GM23338 (cell line): ENCODE measurements at regions not wholly inside any gene's neighbourhood (a gene's known extent, or its start where the extent isn't known, plus 50 kb on each side); places are given as distances from the start of the nearest gene placed in this dataset.

Source experiments
- ATAC-seq: fragments of 200-7000 bp; cut with Tn5 transposase; 3 replicates; pipeline ENCODE4 v1.9.1; 2020
- DNase-seq: peaks from one replicate; pipeline ENCODE4 v3.0.0-alpha.2; 2015; ENCODE audit warnings: low spot score
- H2AFZ ChIP-seq: fragments of 200-600 bp; sonication (generic); 2 replicates; pipeline ENCODE4 v1.8.0; 2016; ENCODE audit warnings: antibody characterized with exemption, mild to moderate bottlenecking, moderate library complexity
- H3F3A ChIP-seq: fragments of 200-600 bp; sonication (generic); replicated peaks from 2 replicates; pipeline ENCODE4 v1.8.0; 2017; ENCODE audit warnings: antibody characterized with exemption, mixed run types, low read depth
- H3K27ac ChIP-seq: fragments of 200-600 bp; sonication (generic); 2 replicates; pipeline ENCODE4 v1.6.1; 2016; ENCODE audit warnings: low read depth
- H3K27me3 ChIP-seq: fragments of 200-600 bp; sonication (generic); 2 replicates; pipeline ENCODE4 v1.8.0; 2016; ENCODE audit warnings: mild to moderate bottlenecking, mixed run types, moderate library complexity; ENCODE audit not compliant: insufficient read depth
- H3K36me3 ChIP-seq: fragments of 200-600 bp; sonication (generic); 2 replicates; pipeline ENCODE4 v1.8.0; 2016; ENCODE audit warnings: mild to moderate bottlenecking; ENCODE audit not compliant: insufficient read depth
- H3K4me1 ChIP-seq: fragments of 200-600 bp; sonication (generic); 2 replicates; pipeline ENCODE4 v1.8.0; 2016; ENCODE audit warnings: mild to moderate bottlenecking, moderate library complexity; ENCODE audit not compliant: insufficient read depth
- H3K4me2 ChIP-seq: fragments of 200-600 bp; sonication (generic); 2 replicates; pipeline ENCODE4 v1.7.1; 2017; ENCODE audit warnings: mixed run types
- H3K4me3 ChIP-seq: fragments of 200-600 bp; sonication (generic); 2 replicates; pipeline ENCODE4 v1.6.1; 2016; ENCODE audit warnings: mixed run types
- H3K79me2 ChIP-seq: fragments of 200-600 bp; sonication (generic); replicated peaks from 2 replicates; pipeline ENCODE4 v1.8.0; 2017; ENCODE audit warnings: mild to moderate bottlenecking; ENCODE audit not compliant: insufficient read depth
- H3K9me2 ChIP-seq: fragments of 200-600 bp; sonication (generic); 2 replicates; pipeline ENCODE4 v1.8.0; 2017; ENCODE audit not compliant: insufficient read depth
- H4K20me1 ChIP-seq: fragments of 200-600 bp; sonication (generic); replicated peaks from 2 replicates; pipeline ENCODE4 v1.8.0; 2017; ENCODE audit warnings: mild to moderate bottlenecking; ENCODE audit not compliant: insufficient read depth
- H3K27ac Mint-ChIP-seq: 2 replicates; pipeline ENCODE4 v1.8.0; 2020; ENCODE audit warnings: inconsistent platforms, mild to moderate bottlenecking, moderate library complexity, mixed read lengths
- H3K27me3 Mint-ChIP-seq: 3 replicates; pipeline ENCODE4 v1.8.0; 2022; ENCODE audit warnings: low read depth, mild to moderate bottlenecking, moderate library complexity, mixed read lengths, inconsistent platforms; ENCODE audit not compliant: insufficient read depth, poor library complexity
- H3K36me3 Mint-ChIP-seq: 3 replicates; pipeline ENCODE4 v1.8.0; 2021; ENCODE audit warnings: low read depth, mild to moderate bottlenecking, inconsistent platforms, moderate library complexity, mixed read lengths
- H3K4me1 Mint-ChIP-seq: 3 replicates; pipeline ENCODE4 v1.8.0; 2020; ENCODE audit warnings: mild to moderate bottlenecking, inconsistent platforms, mixed read lengths
- H3K4me3 Mint-ChIP-seq: 3 replicates; pipeline ENCODE4 v1.8.0; 2021; ENCODE audit warnings: moderate library complexity, mild to moderate bottlenecking, inconsistent platforms, mixed read lengths
- H3K9me3 Mint-ChIP-seq: 3 replicates; pipeline ENCODE4 v1.8.0; 2020; ENCODE audit warnings: moderate library complexity, mild to moderate bottlenecking, inconsistent platforms, mixed read lengths
- CREB1 ChIP-seq: fragments of 250-450 bp; sonication (Bioruptor Pico); IDR thresholded peaks from 2 replicates; pipeline ENCODE4 v1.5.0; 2020; ENCODE audit warnings: low read depth, mild to moderate bottlenecking, moderate library complexity
- ETS1 ChIP-seq: IDR thresholded peaks from 2 replicates; pipeline ENCODE4 v1.6.1; 2016; ENCODE audit warnings: antibody characterized with exemption
- EZH2 ChIP-seq: fragments of 200-600 bp; sonication (generic); IDR thresholded peaks from one replicate; pipeline ENCODE4 v1.8.0; 2017; ENCODE audit warnings: antibody characterized with exemption, mild to moderate bottlenecking, low read depth; ENCODE audit not compliant: unreplicated experiment
- EZH2phosphoT487 ChIP-seq: fragments of 200-600 bp; sonication (generic); IDR thresholded peaks from one replicate; pipeline ENCODE4 v1.8.1; 2018; ENCODE audit warnings: antibody characterized with exemption; ENCODE audit not compliant: unreplicated experiment
- NANOG ChIP-seq: IDR thresholded peaks from 2 replicates; pipeline ENCODE4 v1.6.1; 2016; ENCODE audit warnings: antibody characterized with exemption, borderline replicate concordance
- POLR2AphosphoS5 ChIP-seq: IDR thresholded peaks from 2 replicates; pipeline ENCODE4 v1.6.1; 2016; ENCODE audit warnings: antibody characterized with exemption, low read depth
- REST ChIP-seq: IDR thresholded peaks from one replicate; pipeline ENCODE4 v1.6.1; 2018; ENCODE audit warnings: antibody characterized with exemption; ENCODE audit not compliant: unreplicated experiment
- ZNF114 ChIP-seq: fragments of 250-450 bp; sonication (Bioruptor Pico); IDR thresholded peaks from 2 replicates; pipeline ENCODE4 v1.5.0; 2020; ENCODE audit warnings: mild to moderate bottlenecking, moderate library complexity
- ZNF331 ChIP-seq: fragments of 250-450 bp; sonication (Bioruptor Pico); IDR thresholded peaks from 2 replicates; pipeline ENCODE4 v1.5.0; 2020; ENCODE audit warnings: low read depth, mild to moderate bottlenecking, moderate library complexity

GRCh38 chr2:36170805-36171204 is 184.8 kb upstream of the CRIM1 start:
- Histone ChIP-seq H3K79me2 (no peaks in the 10 kb centered on the region), H3K4me2 (no peak overlapping the region), H3F3A (no peaks in the 10 kb centered on the region), H4K20me1 (no peaks in the 10 kb centered on the region), H3K27me3 (no peaks in the 10 kb centered on the region), H3K4me3 (no peak overlapping the region), H3K36me3 (no peaks in the 10 kb centered on the region), H3K27ac (no peak overlapping the region), H3K4me1 (peaks cover 11% of the 10 kb centered on the region; the same call in 1 of the 2 replicates), H3K9me2 (no peaks in the 10 kb centered on the region; the same call in 1 of the 2 replicates), H2AFZ (no peak overlapping the region)
- TF ChIP-seq ETS1 (no peak), EZH2 (no peak), POLR2AphosphoS5 (no peak), NANOG (no peak)
- H3K27ac Mint-ChIP-seq, result no peak overlapping the region
- H3K9me3 Mint-ChIP-seq, result no peaks in the 10 kb centered on the region
- no peak overlapping the region for H3K4me3 Mint-ChIP-seq
- H3K27me3 Mint-ChIP-seq, result no peaks in the 10 kb centered on the region
- ATAC-seq, result no peak
- DNase-seq, result no peak
- peaks cover 8% of the 10 kb centered on the region for H3K4me1 Mint-ChIP-seq
- no peaks in the 10 kb centered on the region for H3K36me3 Mint-ChIP-seq

GRCh38 chr2:36169843-36170242 is 185.7 kb upstream of the CRIM1 start:
- Histone ChIP-seq H3K9me2 (no peaks in the 10 kb centered on the region; the same call in 1 of the 2 replicates), H4K20me1 (no peaks in the 10 kb centered on the region), H2AFZ (no peak overlapping the region), H3F3A (no peaks in the 10 kb centered on the region), H3K36me3 (no peaks in the 10 kb centered on the region), H3K4me1 (peaks cover 11% of the 10 kb centered on the region; the same call in 1 of the 2 replicates), H3K79me2 (no peaks in the 10 kb centered on the region), H3K27ac (no peak overlapping the region), H3K27me3 (no peaks in the 10 kb centered on the region), H3K4me2 (no peak overlapping the region), H3K4me3 (no peak overlapping the region)
- Mint-ChIP-seq H3K36me3 (no peaks in the 10 kb centered on the region), H3K4me3 (no peak overlapping the region), H3K27ac (no peak overlapping the region), H3K4me1 (peaks cover 8% of the 10 kb centered on the region), H3K27me3 (no peaks in the 10 kb centered on the region), H3K9me3 (no peaks in the 10 kb centered on the region)
- no peak for DNase-seq
- no peak for ATAC-seq
- peak; percentile 51 for TF ChIP-seq REST
- TF ChIP-seq ZNF114 (CRISPR knock-in tag), result no peak

- H4K20me1 ChIP-seq, result no peaks in the 10 kb centered on the region
- Mint-ChIP-seq H3K4me3 (no peak overlapping the region), H3K27ac (no peak overlapping the region), H3K36me3 (no peaks in the 10 kb centered on the region), H3K9me3 (no peaks in the 10 kb centered on the region), H3K27me3 (no peaks in the 10 kb centered on the region), H3K4me1 (peaks cover 8% of the 10 kb centered on the region)
- no peaks in the 10 kb centered on the region; the same call in 1 of the 2 replicates for H3K9me2 ChIP-seq
- no peak overlapping the region for H3K4me2 ChIP-seq
- no peaks in the 10 kb centered on the region for H3F3A ChIP-seq
- H3K27me3 ChIP-seq, result no peaks in the 10 kb centered on the region
- DNase-seq (no peak), ATAC-seq (no peak)
- no peaks in the 10 kb centered on the region for H3K79me2 ChIP-seq
- H3K27ac ChIP-seq, result no peak overlapping the region
- no peaks in the 10 kb centered on the region for H3K36me3 ChIP-seq
- H3K4me1 ChIP-seq, result peaks cover 11% of the 10 kb centered on the region; the same call in 1 of the 2 replicates
- H2AFZ ChIP-seq, result peak overlapping the region; percentile 69; the same call in 1 of the 2 replicates
- H3K4me3 ChIP-seq, result no peak overlapping the region
- TF ChIP-seq EZH2phosphoT487 (no peak), ZNF331 (CRISPR knock-in tag) (no peak), ETS1 (no peak), NANOG (no peak), CREB1 (CRISPR knock-in tag) (no peak)
Observed at GRCh38 chr2:36168115-36168514, 187.5 kb upstream of the CRIM1 start.
